Activated gamma-delta T cell treated with anti-CD3 and anti-CD28 coated beads, Interleukin-2, amount 50 U/mL, for 16 hours (primary cell): ENCODE measurements at regions not wholly inside any gene's neighbourhood (a gene's known extent, or its start where the extent isn't known, plus 50 kb on each side); places are given as distances from the start of the nearest gene placed in this dataset.

Source experiments
- DNase-seq: peaks from one replicate; pipeline ENCODE4 v3.0.0-alpha.2; 2020; ENCODE audit warnings: low read depth

DNA sequence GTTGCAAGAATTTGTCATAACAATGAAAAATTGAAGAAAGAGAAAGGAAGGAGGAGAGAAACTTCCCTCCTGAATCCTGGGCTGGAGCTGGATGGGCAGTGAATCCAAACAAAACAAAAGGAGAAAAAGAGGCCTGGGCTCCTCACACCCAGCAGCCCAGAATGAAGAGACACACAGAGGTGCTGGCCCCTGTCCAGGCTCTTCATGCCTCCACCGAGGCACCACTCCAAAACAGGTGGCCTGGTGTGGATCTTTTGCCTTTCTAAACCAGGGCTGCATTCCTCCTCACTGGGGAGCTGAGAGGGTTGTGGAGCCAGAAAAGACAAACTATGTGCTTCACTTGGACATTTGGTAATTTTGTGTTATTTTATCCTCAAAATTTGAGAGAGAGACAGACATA is 76.0 kb downstream of the FAM124B start:
- DNase-seq: no peak

DNA sequence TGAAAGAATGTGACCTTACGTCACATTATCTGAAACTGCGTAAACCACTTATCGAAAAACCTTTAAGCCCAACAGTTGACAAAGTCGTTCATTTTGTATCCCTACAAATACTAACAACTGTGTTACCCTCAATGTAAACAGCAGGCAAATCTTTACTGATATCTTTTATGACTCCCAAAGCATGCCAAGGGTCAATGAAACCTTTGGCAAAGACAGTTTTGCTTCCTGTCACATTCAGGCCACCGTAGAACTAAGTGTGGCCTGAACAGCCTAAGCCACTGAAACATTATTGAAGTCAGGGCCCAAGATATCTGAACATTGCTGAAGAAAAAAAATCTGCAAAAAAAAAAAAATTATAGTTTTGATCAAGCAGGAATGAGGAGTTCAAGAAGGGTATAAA is 77.3 kb downstream of the FAM124B start:
- DNase-seq: no peak

DNA sequence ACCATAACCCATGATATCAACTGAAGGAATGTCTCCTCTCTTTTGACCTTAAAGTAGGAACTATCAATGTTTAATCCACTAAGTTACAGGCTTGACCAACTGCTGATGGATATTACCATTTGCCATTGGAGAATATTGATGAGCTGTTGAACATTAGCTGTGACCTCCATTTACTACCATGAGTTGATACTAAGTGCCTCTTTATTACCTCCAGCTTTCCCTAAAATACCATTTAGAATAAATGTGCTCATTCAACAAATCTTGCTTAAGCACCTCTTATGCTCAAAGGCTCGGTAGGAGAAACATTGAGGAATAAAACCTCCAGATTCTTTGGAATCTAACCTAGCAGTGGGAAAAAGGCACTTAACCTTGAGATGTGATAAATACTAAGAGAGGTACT is 81.2 kb downstream of the FAM124B start:
- DNase-seq: no peak

DNA sequence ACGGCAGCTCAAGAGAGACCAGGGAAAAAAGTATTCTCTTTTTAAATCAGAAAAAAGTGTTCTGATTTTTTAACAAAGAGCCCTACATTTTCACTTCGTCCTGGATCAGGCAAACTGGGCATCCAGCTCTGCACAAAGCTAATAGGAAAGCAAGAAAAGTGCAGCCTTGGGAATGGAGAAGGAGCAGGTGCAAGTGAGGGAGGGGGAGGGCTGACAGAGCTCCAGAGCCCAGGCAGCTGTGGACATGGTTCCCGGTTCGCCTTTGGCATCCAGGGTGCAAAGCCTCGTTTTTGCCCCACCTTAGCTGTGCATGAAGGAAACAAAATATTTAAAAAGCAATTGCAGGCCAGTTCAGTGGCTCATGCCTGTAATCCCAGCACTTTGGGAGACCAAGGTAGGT is 82.2 kb downstream of the FAM124B start:
- DNase-seq: no peak

DNA sequence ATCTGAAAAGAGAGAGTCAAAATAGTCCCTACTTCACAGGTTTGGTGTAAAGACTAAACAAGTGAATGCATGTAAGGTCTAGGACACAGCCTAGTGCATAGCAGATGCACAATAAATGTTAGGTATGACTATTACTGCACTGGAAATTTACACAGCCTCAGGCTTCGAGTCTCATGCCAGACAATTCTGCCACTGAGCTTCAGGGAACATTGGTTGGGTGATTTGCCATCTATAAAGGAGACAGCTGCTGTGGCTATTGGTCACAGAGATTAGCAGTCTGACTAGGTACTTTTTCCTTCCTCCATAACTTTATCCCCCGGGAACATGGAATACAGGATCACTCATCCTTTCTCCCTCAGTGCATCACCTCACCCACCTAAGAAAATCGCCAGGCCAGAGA is 89.2 kb downstream of the FAM124B start:
- no peak for DNase-seq

DNA sequence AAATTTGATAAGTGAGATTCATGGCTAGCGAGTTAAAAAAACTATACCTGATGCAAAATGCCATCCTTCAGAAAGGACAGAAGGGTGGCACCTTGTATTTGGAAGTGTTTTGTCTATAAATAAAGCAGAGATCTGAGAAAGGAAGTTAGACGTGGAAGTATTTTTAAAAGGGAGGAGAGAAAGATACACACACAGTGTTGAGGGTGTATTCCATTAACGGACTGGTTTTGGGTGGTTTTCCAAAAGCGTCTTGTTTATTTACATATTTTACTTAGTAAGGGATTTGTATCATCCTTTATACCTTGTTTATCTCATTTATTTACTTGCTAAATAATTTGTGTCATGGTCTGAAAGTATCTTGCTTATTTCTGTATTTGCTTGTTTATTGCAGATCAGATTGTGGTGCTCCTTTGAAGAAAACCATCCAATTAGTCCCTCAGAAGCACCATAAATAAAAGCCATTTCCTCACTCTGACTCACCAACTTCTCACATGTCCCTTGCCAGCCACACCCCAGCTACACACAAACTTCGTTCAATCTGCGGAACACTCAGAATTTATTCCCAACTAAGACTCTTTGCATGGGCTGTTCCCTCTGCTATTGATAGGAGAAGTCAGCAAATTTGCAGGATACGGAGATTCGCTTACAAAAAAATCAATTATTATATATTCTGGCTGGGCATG is 90.8 kb downstream of the FAM124B start:
- DNase-seq: no peak

DNA sequence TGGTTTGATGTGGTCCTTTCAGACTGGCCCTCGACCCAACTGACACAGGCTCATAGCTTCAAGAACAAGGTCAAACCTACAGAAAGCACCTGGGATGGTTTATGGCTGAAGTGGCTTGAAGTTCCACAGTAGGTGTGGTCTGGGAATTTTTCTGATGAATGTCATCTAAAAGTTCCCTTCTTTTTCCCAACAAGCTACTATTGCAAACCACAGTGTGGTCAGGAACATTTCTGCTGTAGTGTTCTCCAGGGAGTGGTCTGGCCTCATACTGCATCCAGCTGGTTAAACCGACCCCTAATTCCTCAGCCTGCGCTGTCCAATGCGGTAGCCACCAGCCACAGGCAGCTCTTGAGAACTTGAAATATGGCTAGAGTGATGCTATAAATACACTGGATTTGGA is 92.7 kb downstream of the FAM124B start:
- DNase-seq: no peak

DNA sequence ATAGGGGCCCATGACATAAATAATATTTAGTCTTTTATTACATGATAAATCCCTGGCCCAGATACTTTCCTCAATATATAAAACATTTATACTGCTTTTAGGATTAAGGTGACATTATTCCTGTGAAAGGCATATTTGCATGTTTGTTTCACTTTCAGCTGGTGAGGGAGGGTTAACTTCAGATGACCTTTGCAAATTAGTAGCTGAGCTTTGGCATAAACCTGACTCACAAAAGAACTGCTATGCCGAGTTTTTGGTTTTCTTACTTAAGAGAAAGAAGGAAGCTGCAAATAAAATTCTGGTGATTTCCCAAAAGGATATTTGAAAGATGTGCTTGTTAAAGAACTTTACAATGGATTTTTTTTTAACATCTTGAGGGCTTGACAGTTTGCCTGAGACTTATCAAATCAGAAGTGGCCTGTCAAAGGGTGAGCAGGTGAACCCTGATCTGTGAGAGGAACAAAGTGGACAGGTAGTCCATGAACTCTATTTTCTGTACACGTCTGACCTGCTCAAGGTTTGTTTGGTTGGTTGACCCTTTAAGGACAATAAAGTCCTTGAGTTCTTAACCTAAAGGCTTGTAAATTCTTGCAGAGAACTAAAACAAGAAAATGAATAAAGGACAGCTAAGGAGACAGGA is 93.5 kb downstream of the FAM124B start:
- no peak for DNase-seq

DNA sequence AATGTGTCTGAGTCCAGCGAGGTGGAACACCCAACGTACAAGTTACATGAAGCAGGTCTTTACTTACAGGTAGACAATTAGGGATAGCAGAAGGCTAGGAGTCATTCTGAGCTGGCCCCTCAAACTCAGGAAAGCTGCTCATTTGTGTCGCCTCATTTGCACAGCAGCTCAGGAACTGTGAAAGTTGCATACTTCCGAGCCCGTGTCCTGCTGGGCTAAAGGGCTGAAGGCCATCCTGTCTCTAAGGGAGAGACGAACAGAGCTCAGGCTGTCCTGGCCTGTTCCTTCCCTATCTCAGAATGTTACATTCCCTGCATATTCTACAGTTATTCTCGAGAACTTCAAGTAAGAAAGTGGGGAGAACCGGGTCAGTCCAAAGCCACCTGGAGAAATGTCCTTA is 99.0 kb downstream of the FAM124B start:
- DNase-seq: no peak

DNA sequence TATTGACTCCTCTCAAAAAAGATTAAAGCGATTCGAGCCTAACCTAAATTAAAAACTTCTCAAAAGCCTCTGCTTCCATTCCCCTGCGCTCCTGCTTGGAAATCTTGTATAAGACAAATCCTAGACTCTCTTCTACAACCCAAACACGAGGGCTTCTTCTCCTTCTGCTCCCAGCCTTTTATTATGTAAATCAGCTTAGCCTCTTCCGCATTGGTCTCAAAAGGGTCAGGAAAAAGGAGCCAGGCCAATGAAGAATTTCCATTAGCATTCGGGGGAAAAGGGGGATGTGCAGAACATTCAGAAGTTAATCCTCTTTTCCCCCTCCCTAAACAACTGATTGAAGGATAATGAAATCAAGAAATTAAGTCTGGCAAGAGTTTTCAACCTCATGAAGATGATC is 107.9 kb downstream of the FAM124B start:
- no peak for DNase-seq

DNA sequence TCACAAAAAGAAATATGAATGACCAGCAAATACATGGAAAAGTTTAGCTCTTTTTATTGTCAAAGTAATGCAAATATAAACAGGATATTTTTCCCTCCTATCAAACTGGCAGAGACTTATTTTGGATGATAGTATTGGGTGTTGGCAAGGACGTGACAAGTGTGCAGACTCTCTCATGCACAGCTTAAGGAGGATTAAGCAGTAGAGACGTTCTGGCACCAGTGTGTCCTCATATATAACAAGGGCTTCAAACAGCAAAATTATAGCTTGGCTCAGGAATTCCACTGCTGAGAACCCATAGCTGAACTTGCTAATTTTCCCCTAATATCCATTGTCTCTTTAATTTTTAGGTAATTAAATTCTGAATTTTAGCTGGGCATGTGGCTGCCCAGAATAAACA is 114.4 kb downstream of the FAM124B start:
- DNase-seq: no peak

DNA sequence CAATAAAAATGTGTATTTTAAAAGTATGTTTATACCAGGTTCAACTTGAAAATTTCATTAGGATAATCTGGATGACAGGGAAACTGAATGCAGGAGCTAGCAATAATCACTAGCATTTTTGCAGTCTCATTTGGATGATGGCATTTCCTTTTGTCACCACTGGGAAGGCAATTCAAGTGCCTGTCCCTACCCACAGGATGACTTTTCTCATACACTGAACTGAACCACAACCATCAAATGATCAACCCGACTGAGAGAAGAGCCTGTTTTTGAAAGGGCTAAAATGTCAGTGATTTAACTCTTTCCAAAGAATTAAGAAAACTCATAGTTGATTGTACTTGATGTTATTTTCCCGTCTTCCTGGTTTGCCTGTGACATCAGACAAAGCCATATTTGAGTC is 115.0 kb downstream of the FAM124B start:
- no peak for DNase-seq

DNA sequence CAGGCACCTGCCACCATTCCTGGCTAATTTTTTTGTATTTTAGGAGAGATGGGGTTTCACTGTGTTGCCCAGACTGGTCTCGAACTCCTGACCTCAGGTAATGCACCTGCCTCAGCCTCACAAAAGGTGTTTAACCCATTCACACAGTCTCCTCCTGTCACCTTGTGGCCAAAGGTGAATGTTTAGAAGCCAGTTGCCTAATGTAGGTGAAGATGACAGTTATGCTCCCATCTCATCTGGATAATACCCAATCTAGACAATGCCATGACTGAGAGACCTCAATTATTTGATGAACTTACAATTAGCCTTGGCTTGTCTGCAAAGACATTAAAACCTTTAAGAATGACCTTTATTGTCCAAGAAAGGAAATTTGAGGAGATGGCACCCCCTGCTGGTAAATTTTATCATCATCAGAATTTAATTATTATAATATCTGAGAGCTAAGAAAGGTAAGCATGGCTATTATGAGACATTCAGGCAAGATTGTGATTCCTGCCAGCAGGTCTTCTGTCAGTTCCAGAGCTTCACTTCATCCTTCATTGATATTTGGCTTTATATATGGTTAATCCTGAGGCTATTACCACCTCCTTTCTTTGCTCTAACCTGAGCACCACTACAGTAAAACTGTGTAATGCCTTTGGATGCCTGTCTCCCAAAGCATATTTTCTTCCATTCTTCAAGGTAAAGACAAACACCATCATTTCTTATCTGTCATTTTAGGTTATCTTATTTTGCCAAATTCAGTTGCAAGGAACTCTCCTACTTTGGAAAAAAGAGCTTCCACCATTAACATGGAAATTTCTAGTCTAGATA is 117.6 kb downstream of the FAM124B start:
- DNase-seq: peak; percentile 1

DNA sequence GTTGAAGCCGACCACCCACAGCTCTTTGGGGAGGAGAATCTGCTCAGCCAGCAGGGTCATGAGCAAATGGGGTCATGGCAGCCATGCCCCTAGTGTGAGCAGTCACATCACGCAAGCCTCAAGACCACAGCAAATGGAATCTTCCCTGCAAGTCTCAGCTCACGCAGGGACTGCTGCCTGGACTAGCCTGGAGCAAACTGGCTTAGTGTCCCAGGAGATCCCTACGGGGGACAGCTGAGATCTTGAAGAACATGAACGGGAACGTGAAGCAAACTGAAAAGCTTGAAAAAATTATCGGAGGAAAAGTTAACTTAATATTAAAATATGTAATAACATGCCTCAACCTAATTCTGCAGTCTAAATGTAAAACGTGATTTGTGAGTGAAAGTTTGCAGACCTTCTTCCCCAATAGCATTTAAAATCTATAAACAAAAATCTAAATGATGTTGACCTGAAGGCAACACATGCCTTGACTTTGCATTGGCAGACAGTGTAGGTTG is 118.4 kb downstream of the FAM124B start:
- no peak for DNase-seq

DNA sequence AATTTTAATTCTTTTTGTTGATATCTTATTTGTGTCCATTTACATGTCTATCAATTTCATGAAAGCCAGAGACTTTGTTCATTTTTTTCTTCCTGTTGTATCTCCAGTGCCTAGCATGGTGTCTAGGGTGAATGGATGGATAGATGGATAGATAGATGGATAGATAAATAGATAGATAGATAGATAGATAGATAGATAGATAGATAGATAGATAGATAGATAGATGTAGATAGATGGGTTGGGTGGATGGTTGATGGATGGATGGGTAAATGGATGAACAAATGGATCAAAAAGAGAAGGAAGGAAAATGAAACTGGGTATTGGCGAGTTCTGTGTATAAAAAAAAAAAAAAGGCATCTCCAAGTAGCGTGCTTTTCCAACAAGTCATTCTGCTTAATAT is 120.5 kb downstream of the FAM124B start:
- no peak for DNase-seq

DNA sequence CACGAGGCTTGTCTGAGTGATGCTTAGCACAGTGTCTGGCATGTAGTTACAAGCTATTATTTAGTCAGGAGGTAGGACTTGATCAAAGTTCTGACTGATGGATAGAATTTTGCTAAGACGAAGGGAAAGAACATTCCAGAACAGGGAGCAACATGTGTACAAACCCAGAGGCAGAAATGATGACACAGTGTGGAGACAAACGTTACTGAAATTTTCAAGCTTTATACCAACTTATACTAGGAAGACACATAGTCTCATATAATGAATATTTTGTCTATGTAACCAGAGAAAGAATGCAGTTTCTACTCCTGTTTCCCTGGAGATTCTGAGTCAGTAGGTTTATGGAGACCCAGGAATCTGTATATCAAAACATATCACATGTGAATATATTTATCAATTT is 123.4 kb downstream of the FAM124B start:
- no peak for DNase-seq

DNA sequence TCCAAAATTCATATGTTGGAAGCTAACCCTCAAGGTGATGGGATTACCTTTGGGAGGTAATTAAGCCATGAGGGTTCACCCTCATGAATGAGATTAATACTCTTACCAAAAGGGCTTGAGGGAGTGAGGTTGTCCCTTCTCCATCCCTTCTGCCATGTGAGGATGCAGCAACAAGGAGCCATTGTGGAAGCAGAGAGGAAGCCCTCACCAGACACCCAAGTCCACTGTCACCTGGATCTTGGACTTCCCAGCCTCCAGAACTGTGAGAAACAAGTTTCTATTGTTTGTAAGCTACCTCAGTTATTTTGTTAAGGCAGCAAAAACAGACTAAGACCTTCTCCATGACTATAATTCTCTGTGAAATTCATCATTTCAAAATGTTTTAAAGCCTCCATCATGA is 125.7 kb downstream of the FAM124B start:
- DNase-seq: no peak

DNA sequence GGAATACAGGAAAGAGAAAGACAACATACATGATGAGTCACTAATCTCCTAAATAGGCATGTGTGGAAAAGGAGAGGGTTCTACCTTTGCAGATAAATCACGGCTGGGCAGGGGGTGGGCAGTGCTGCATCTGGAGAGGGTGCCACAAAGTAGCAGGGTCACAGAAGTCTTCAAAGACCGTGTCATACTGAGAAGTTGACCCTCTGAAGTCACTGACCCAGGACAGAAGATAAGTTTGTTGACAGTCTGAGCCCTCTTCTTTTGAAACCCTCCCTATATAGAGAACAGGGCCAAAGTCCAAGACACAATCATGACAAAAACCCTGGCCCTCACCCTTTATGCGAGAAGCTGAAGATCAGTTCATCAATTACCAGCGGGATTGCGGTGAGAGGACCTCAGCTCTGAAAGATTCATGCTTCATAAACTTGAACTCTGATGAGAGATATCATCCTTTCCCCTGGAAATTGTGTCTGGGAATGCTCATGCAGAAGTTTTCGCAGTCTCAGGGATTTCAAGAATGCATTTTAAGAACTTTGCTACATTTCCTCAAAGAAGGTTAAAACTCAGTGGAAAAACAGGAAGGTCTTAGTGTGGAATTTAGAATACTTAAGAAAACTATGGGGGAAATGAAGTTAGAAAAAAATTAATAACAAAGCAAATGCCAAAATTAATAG is 129.5 kb downstream of the FAM124B start:
- no peak for DNase-seq

DNA sequence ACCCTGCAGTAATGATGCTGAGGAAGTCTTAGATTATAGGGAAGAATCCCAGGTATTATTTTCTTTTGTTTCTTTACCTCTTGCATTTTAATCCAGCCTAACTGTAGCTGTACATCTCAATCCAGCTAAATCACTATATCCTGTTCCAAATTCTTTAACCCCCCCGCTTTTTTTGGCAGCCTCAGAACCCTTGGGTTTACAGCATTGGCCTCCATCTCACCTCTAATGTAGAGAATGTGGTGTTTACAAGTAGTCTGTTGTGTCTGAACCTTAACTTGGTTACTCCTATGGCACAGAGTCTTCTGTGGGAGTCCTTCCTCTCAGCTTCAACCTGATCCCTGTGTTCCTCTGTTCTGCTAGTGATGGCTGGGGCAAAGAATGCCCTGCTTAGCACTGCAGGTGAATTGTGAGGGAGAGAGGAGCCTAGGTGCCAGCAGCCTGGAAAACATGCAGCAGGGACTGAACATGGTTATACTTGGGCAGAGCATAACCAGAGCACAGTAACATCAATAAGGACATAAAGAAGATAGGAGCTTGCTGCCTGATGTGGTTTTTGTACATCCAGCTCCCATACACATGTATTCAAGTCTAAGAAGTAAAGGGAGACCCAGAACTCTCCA is 130.2 kb downstream of the FAM124B start:
- no peak for DNase-seq

DNA sequence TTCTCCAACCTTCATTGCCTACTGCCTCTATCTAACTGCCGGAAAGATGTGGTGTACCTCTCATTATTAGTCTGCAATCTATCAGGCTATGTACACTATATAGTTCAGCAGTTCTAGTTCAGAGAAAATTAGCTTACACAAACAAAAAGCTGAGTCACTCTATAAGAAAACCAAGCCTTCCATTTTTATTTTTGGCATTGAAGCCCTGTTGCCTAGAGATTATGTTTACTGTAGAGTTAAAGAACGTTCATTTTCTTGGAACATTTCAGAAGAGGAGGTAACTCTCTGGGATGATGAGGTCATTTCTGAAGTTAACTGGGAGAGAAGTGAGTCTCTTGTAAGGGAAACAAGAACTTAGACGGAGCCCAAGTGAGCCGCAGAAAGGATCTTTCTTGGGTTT is 133.5 kb downstream of the FAM124B start:
- DNase-seq: no peak

DNA sequence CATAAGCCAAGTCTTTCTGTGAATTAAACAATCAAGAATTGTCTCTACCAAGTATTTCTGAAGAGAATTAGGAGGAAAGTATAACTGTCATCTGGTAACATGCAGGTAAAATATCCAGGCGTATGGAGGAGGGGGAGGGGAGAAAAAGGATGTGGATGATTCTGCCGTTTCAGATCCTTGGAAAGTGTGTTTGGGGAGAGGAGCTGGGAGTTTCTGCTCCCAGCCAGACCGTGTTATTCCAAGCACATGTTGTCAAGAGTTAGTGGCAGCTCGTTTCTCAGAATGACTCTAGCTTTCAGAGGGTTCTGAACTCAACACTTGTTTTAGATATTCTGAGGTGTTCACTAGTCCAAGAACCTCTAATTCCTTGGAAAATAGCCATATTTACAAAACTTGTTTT is 137.6 kb downstream of the FAM124B start:
- no peak for DNase-seq

DNA sequence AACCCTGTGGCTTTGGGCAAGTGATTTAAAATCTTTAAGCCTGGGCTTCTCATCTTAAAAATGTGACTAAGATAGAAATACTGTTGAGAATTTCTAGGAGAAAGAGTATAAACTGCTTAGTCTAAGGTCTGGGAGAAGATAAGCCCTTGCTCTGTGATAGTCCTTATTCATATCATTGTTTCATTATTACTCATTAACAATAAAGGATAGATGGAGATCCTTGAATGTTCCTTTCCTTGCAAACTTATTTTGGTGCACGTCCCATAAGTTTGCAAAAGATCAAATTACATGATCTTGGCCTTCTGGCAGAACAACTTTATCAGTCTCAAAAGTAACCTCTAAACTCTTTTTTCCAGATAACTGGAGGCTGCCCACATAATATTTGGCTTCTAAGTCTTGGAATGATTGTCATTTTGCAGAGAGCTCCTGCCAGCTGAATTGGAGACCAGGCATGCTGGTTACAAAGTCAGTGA is 138.3 kb downstream of the FAM124B start:
- DNase-seq: no peak
